Body of pancreas (tissue), 4 donors: ENCODE measurements at regions not wholly inside any gene's neighbourhood (a gene's known extent, or its start where the extent isn't known, plus 50 kb on each side); places are given as distances from the start of the nearest gene placed in this dataset.

ENCODE experiments used
- CTCF ChIP-seq, 7 experiments: fragments of 450-650 bp in 4 of 7; fragments of 200-600 bp in 3 of 7; sonication (generic) in 3 of 7; IDR thresholded peaks; one replicate each; pipeline ENCODE4 v1.5.1; 2016 to 2019; ENCODE audit warnings: antibody characterized with exemption in 7 of 7
- POLR2A ChIP-seq, 3 donors: fragments of 450-650 bp; IDR thresholded peaks; one replicate each; pipeline ENCODE4 v1.6.1; 2016; ENCODE audit warnings: antibody characterized with exemption in 3 of 3, mild to moderate bottlenecking in 2 of 3

- TF ChIP-seq CTCF (IDR thresholded peaks at IDR 0.05) (no peak), POLR2A (IDR thresholded peaks at IDR 0.05) (no peak)
These were observed 149.5 kb upstream of the THBS1 start for GRCh38 chr15:39431376-39431775.
